Endodermal cell (in vitro differentiated cells): ENCODE measurements at regions not wholly inside any gene's neighbourhood (a gene's known extent, or its start where the extent isn't known, plus 50 kb on each side); places are given as distances from the start of the nearest gene placed in this dataset.

Experiments
- DNase-seq: peaks from one replicate; pipeline ENCODE4 v3.0.0-alpha.2; 2017
- H3K27ac ChIP-seq: 2 replicates; pipeline ENCODE4 v1.5.1; 2013; ENCODE audit warnings: mild to moderate bottlenecking, low read depth, low read length, moderate library complexity
- H3K27me3 ChIP-seq: 2 replicates; pipeline ENCODE4 v1.6.1; 2013; ENCODE audit warnings: mild to moderate bottlenecking, low read length, moderate library complexity; ENCODE audit not compliant: insufficient read depth, control insufficient read depth, poor library complexity, severe bottlenecking
- H3K36me3 ChIP-seq: 2 replicates; pipeline ENCODE4 v1.7.0; 2013; ENCODE audit warnings: mild to moderate bottlenecking, low read length, moderate library complexity; ENCODE audit not compliant: control insufficient read depth, insufficient read depth
- H3K4me1 ChIP-seq: one replicate; pipeline ENCODE4 v1.7.0; 2013; ENCODE audit warnings: low read length; ENCODE audit not compliant: control insufficient read depth, insufficient read depth
- H3K4me3 ChIP-seq: 2 replicates; pipeline ENCODE4 v1.5.1; 2013; ENCODE audit warnings: mild to moderate bottlenecking, low read length, moderate library complexity
- H3K9ac ChIP-seq: 2 replicates; pipeline ENCODE4 v1.6.1; 2013; ENCODE audit warnings: mild to moderate bottlenecking, low read length, moderate library complexity; ENCODE audit not compliant: poor library complexity, severe bottlenecking; ENCODE audit errors: extremely low read depth
- H3K9me3 ChIP-seq: 2 replicates; pipeline ENCODE4 v1.6.1; 2013; ENCODE audit warnings: mild to moderate bottlenecking, low read length, moderate library complexity; ENCODE audit not compliant: control insufficient read depth
- H3K27ac Mint-ChIP-seq: 2 replicates; pipeline ENCODE4 v1.8.0; 2020; ENCODE audit warnings: mixed read lengths
- H3K27me3 Mint-ChIP-seq: 2 replicates; pipeline ENCODE4 v1.8.0; 2021; ENCODE audit warnings: mild to moderate bottlenecking, mixed read lengths; ENCODE audit not compliant: insufficient read depth
- H3K36me3 Mint-ChIP-seq: 2 replicates; pipeline ENCODE4 v1.8.0; 2020; ENCODE audit warnings: low read depth, mixed read lengths
- H3K4me1 Mint-ChIP-seq: 2 replicates; pipeline ENCODE4 v1.8.0; 2020; ENCODE audit warnings: mixed read lengths
- H3K4me3 Mint-ChIP-seq: 2 replicates; pipeline ENCODE4 v1.8.0; 2020; ENCODE audit warnings: mild to moderate bottlenecking, moderate library complexity, mixed read lengths
- H3K9me3 Mint-ChIP-seq: 2 replicates; pipeline ENCODE4 v1.8.0; 2020; ENCODE audit warnings: mild to moderate bottlenecking, mixed read lengths
- CTCF ChIP-seq: fragments of 200-600 bp; sonication (generic); conservative IDR thresholded peaks from 2 replicates; pipeline ENCODE4 v1.5.0; 2021; ENCODE audit warnings: antibody characterized with exemption, mild to moderate bottlenecking
- WGBS, 2 experiments: methylation state at CpG; one replicate each; pipeline versions ENCODE4 v1.1.5 to v1.1.7; 2013; ENCODE audit warnings: missing lambda C conversion rate in 2 of 2, mixed read lengths in 1 of 2; ENCODE audit not compliant: insufficient coverage in 1 of 2, insufficient read length in 1 of 2; 5-methylcytosine and 5-hydroxymethylcytosine counted together

- no peak overlapping the region for H3K27ac ChIP-seq
- Mint-ChIP-seq H3K27ac (no peak overlapping the region), H3K4me3 (no peak overlapping the region), H3K4me1 (peaks cover 3% of the 10 kb centered on the region), H3K36me3 (no peaks in the 10 kb centered on the region), H3K9me3 (no peaks in the 10 kb centered on the region), H3K27me3 (no peaks in the 10 kb centered on the region)
- no peaks in the 10 kb centered on the region for H3K36me3 ChIP-seq
- no peak for TF ChIP-seq CTCF
- no peaks in the 10 kb centered on the region for H3K9me3 ChIP-seq
- no peak overlapping the region for H3K4me3 ChIP-seq
- no peak for DNase-seq
- WGBS, 2 experiments: 83 to 84% methylated on average over 2 to 4 of the region's 4 CpGs
- H3K4me1 ChIP-seq: no peaks in the 10 kb centered on the region
- no peak overlapping the region for H3K9ac ChIP-seq
- H3K27me3 ChIP-seq: no peaks in the 10 kb centered on the region
Observed at GRCh38 chr13:80946008-80946802, 605.3 kb upstream of the SPRY2 start.

- H3K9me3 ChIP-seq: no peaks in the 10 kb centered on the region
- no peaks in the 10 kb centered on the region for H3K27me3 ChIP-seq
- H3K9me3 Mint-ChIP-seq: no peaks in the 10 kb centered on the region
- no peaks in the 10 kb centered on the region for H3K36me3 Mint-ChIP-seq
- H3K27ac ChIP-seq: peak overlapping the region; percentile 3
- no peaks in the 10 kb centered on the region for H3K36me3 ChIP-seq
- DNase-seq: peak; percentile 85
- H3K4me1 Mint-ChIP-seq: peaks cover 3% of the 10 kb centered on the region
- no peak overlapping the region for H3K9ac ChIP-seq
- 33 to 44% methylated on average over 1 to 3 of the region's 3 CpGs for WGBS, 2 experiments
- no peaks in the 10 kb centered on the region for H3K27me3 Mint-ChIP-seq
- no peaks in the 10 kb centered on the region for H3K4me1 ChIP-seq
- H3K4me3 Mint-ChIP-seq: no peak overlapping the region
- no peak for TF ChIP-seq CTCF
- H3K4me3 ChIP-seq: no peak overlapping the region
- H3K27ac Mint-ChIP-seq: peak overlapping the region; percentile 48
Observed at GRCh38 chr13:80945328-80945727, 604.4 kb upstream of the SPRY2 start.

- Mint-ChIP-seq H3K4me1 (peaks cover 1% of the 10 kb centered on the region), H3K36me3 (no peaks in the 10 kb centered on the region), H3K27me3 (no peaks in the 10 kb centered on the region), H3K9me3 (no peaks in the 10 kb centered on the region), H3K4me3 (no peak overlapping the region), H3K27ac (no peak overlapping the region)
- Histone ChIP-seq H3K4me1 (no peaks in the 10 kb centered on the region), H3K9me3 (no peaks in the 10 kb centered on the region), H3K27ac (no peak overlapping the region), H3K27me3 (no peaks in the 10 kb centered on the region), H3K9ac (no peak overlapping the region), H3K36me3 (no peaks in the 10 kb centered on the region), H3K4me3 (no peak overlapping the region)
- WGBS, 2 experiments: 80% methylated on average over 2 of the region's 2 CpGs; no CpG with 5 or more reads in 1 of the 2 experiments
- DNase-seq: peak; percentile 64
- TF ChIP-seq CTCF: peak; percentile 53
Observed at GRCh38 chr13:80939581-80939980, 598.7 kb upstream of the SPRY2 start.
